ENCODE measurements at regions not wholly inside any gene's neighbourhood (a gene's known extent, or its start where the extent isn't known, plus 50 kb on each side); places are given as distances from the start of the nearest gene placed in this dataset.

DNA sequence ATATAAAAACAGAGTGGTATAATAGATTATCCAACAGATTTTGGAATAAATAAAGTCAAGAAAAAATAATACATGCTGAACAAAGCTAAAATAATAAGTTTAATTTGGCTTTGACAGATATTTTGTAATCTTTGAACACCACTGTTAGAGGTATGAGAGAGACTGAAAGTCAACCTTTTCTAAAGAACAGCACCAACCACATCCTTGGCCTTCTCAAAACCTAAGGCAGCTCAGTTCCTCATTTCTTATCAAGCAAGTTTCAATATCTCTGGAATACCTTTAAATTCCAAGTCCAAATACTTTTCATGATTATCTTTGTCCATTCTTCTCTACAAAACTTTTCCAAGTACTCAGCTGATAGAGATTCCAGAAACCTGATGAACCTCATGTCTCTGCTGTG lies 1603.8 kb downstream of the CDH8 start:
- H3K9me3 ChIP-seq = no peaks in the 10 kb centered on the region
- TF ChIP-seq POLR2AphosphoS5 (IDR thresholded peaks at IDR 0.05) (no peak), POLR2A (IDR thresholded peaks at IDR 0.05) (no peak)
- TF ChIP-seq, protein P1, sequence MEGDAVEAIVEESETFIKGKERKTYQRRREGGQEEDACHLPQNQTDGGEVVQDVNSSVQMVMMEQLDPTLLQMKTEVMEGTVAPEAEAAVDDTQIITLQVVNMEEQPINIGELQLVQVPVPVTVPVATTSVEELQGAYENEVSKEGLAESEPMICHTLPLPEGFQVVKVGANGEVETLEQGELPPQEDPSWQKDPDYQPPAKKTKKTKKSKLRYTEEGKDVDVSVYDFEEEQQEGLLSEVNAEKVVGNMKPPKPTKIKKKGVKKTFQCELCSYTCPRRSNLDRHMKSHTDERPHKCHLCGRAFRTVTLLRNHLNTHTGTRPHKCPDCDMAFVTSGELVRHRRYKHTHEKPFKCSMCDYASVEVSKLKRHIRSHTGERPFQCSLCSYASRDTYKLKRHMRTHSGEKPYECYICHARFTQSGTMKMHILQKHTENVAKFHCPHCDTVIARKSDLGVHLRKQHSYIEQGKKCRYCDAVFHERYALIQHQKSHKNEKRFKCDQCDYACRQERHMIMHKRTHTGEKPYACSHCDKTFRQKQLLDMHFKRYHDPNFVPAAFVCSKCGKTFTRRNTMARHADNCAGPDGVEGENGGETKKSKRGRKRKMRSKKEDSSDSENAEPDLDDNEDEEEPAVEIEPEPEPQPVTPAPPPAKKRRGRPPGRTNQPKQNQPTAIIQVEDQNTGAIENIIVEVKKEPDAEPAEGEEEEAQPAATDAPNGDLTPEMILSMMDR (IDR thresholded peaks at IDR 0.05) = no peak
- H3K27me3 ChIP-seq (replicated peaks; ENCODE audit: insufficient read depth) = no peaks in the 10 kb centered on the region
- H3K4me3 ChIP-seq = no peak overlapping the region
- no peak for DNase-seq (ENCODE audit: low spot score)
- no peaks in the 10 kb centered on the region for H3K4me1 ChIP-seq (replicated peaks)
- H3K27ac ChIP-seq = no peak overlapping the region
- no peaks in the 10 kb centered on the region for H3K36me3 ChIP-seq
- intact Hi-C loops (cut with DNase I) = no loop called here

DNA sequence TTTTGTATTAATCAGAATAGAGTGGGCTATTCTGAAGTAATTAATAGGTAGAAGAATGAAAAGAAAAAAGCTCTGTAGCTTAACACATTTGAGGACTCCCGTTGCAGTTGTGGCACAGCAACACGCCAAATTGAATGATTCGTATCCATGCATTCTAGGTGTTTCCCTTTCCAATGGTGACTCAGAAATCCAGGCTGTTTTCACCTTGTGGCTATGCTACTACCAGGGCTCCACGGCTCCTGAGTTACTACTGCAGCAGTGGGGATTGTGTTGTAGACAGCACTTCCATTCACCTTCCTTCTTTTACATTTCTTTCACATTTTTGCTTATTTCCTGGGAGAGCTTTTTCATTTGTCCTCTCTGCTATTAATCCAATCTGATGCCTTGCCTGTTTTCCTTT lies 1616.4 kb downstream of the CDH8 start:
- TF ChIP-seq, protein P1 (IDR thresholded peaks at IDR 0.05) = no peak
- no peak for TF ChIP-seq POLR2AphosphoS5 (IDR thresholded peaks at IDR 0.05)
- no peak for TF ChIP-seq POLR2A (IDR thresholded peaks at IDR 0.05)
- Histone ChIP-seq H3K9me3 (no peaks in the 10 kb centered on the region), H3K4me3 (no peak overlapping the region), H3K36me3 (no peaks in the 10 kb centered on the region), H3K27ac (no peak overlapping the region), H3K4me1 (replicated peaks) (no peaks in the 10 kb centered on the region), H3K27me3 (replicated peaks; ENCODE audit: insufficient read depth) (no peaks in the 10 kb centered on the region)
- 83% methylated on average over 4 of the region's 4 CpGs for WGBS
- DNase-seq (ENCODE audit: low spot score) = no peak
- intact Hi-C loops (cut with DNase I) = no loop called here

- TF ChIP-seq POLR2AphosphoS5 (IDR thresholded peaks at IDR 0.05) (no peak), POLR2A (IDR thresholded peaks at IDR 0.05) (no peak)
- TF ChIP-seq, protein P1 (IDR thresholded peaks at IDR 0.05) = no peak
- H3K36me3 ChIP-seq = no peaks in the 10 kb centered on the region
- WGBS = 26% methylated on average over 1 of the region's 1 CpG
- H3K27me3 ChIP-seq (replicated peaks; ENCODE audit: insufficient read depth) = no peaks in the 10 kb centered on the region
- H3K27ac ChIP-seq = no peak overlapping the region
- no peaks in the 10 kb centered on the region for H3K4me1 ChIP-seq (replicated peaks)
- no peak overlapping the region for H3K4me3 ChIP-seq
- no peak for DNase-seq (ENCODE audit: low spot score)
- intact Hi-C loops (cut with DNase I) = no loop called here
- no peaks in the 10 kb centered on the region for H3K9me3 ChIP-seq
These were observed 1621.6 kb downstream of the CDH8 start for GRCh38 chr16:60414613-60415012.

DNA sequence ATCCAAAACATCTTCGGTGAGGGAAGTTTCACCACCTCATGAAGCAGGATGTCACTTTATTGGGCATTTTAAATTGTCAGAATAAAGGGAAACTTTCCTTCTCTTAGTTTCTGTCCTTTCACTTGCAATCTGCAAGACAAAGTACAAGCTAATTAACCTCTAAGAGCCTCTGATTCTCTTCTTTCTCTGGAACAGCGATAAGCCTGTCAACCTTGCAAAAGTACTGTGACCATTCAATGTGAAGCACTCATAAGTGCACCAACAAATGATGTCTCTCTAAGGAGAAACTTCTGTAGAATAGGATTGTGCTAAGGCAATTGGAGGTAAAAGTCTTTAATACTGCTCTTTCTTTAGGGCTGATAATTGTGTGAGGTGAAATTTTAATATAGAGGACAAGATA lies 1622.3 kb downstream of the CDH8 start:
- no peak overlapping the region for H3K4me3 ChIP-seq
- intact Hi-C loops (cut with DNase I) = no loop called here
- no peak overlapping the region for H3K27ac ChIP-seq
- TF ChIP-seq POLR2AphosphoS5 (IDR thresholded peaks at IDR 0.05) (no peak), POLR2A (IDR thresholded peaks at IDR 0.05) (no peak)
- TF ChIP-seq, protein P1 (IDR thresholded peaks at IDR 0.05) = no peak
- H3K4me1 ChIP-seq (replicated peaks) = no peaks in the 10 kb centered on the region
- no peaks in the 10 kb centered on the region for H3K36me3 ChIP-seq
- DNase-seq (ENCODE audit: low spot score) = no peak
- no peaks in the 10 kb centered on the region for H3K9me3 ChIP-seq
- no peaks in the 10 kb centered on the region for H3K27me3 ChIP-seq (replicated peaks; ENCODE audit: insufficient read depth)
- WGBS = 58% methylated on average over 2 of the region's 2 CpGs

- no peak for TF ChIP-seq POLR2A (IDR thresholded peaks at IDR 0.05)
- TF ChIP-seq POLR2AphosphoS5 (IDR thresholded peaks at IDR 0.05) = no peak
- TF ChIP-seq, protein P1 (IDR thresholded peaks at IDR 0.05) = no peak
- DNase-seq (ENCODE audit: low spot score) = no peak
- Histone ChIP-seq H3K27ac (no peak overlapping the region), H3K36me3 (no peaks in the 10 kb centered on the region), H3K9me3 (no peaks in the 10 kb centered on the region), H3K4me3 (no peak overlapping the region), H3K4me1 (replicated peaks) (no peaks in the 10 kb centered on the region), H3K27me3 (replicated peaks; ENCODE audit: insufficient read depth) (no peaks in the 10 kb centered on the region)
- intact Hi-C loops (cut with DNase I) = no loop called here
- WGBS = 81% methylated on average over 2 of the region's 2 CpGs
These were observed 1628.6 kb downstream of the CDH8 start for GRCh38 chr16:60407606-60408005.

Data from prostate gland (tissue), 2 donors.